ENCODE measurements at regions not wholly inside any gene's neighbourhood (a gene's known extent, or its start where the extent isn't known, plus 50 kb on each side); places are given as distances from the start of the nearest gene placed in this dataset.

DNA sequence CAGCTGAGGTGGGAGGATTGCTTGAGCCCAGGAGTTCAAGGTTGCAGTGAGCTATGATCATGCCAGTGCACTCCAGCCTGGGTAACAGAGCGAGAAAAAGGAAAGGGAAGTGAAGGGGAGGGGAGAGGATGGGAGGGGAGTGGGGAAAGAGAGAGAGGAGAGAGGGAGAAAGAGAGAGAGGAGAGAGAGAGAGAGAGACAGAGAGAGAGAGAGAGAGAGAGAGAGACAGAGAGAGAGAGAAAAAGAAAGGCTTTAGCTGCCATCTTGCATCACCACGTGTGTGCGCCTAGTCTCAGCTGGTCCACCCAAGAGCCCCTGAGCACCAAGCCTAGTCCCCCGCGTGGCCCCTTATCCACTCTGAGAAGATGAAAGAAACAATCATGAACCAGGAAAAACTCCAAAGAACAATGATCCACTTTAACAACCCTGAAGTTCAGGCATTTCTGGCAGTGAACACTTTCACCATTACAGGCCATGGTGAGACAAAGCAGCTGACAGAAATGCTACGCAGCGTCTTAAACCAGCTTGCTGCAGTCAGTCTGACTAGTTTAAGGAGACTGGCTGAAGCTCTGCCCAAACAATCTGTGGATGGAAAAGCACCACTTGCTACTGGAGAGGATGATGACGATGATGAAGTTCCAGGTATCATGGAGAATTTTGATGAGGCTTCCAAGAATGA is 115.5 kb upstream of the CDC42BPA start:
- TF ChIP-seq, protein P1, sequence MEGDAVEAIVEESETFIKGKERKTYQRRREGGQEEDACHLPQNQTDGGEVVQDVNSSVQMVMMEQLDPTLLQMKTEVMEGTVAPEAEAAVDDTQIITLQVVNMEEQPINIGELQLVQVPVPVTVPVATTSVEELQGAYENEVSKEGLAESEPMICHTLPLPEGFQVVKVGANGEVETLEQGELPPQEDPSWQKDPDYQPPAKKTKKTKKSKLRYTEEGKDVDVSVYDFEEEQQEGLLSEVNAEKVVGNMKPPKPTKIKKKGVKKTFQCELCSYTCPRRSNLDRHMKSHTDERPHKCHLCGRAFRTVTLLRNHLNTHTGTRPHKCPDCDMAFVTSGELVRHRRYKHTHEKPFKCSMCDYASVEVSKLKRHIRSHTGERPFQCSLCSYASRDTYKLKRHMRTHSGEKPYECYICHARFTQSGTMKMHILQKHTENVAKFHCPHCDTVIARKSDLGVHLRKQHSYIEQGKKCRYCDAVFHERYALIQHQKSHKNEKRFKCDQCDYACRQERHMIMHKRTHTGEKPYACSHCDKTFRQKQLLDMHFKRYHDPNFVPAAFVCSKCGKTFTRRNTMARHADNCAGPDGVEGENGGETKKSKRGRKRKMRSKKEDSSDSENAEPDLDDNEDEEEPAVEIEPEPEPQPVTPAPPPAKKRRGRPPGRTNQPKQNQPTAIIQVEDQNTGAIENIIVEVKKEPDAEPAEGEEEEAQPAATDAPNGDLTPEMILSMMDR (IDR thresholded peaks at IDR 0.05), result no peak
- no peak for TF ChIP-seq EP300 (IDR thresholded peaks at IDR 0.05)
- TF ChIP-seq POLR2AphosphoS5 (IDR thresholded peaks at IDR 0.05), result no peak

All from stomach (tissue), 4 donors.